T-cell (primary cell): ENCODE measurements at regions not wholly inside any gene's neighbourhood (a gene's known extent, or its start where the extent isn't known, plus 50 kb on each side); places are given as distances from the start of the nearest gene placed in this dataset.
"Not testable (repeated sequence)": the region's sequence is repeated elsewhere in the genome, so short reads cannot be mapped to it uniquely, and the experiment has no call there.

ENCODE experiments used
- ATAC-seq, 4 experiments: fragments of 200-7000 bp in 3 of 4; fragments of 150-1000 bp in 1 of 4; cut with Tn5 transposase; replicated peaks in 1 of 4; 1 replicate in 3 of 4; 2 replicates in 1 of 4; pipeline ENCODE4 v1.10.0; 2021; ENCODE audit warnings: moderate library complexity in 3 of 4, mild to moderate bottlenecking in 2 of 4, moderate number of reproducible peaks in 1 of 4
- CTCF ChIA-PET, 2 donors: fragments of 300-600 bp; sonication (Branson Sonifier 250); formaldehyde crosslinking; loops; one replicate each; lab custom pipeline; 2022; ENCODE audit warnings: antibody characterized with exemption in 2 of 2; lab: Charles Lee
- POLR2A ChIA-PET, 2 donors: fragments of 300-600 bp; sonication (Branson Sonifier 250); formaldehyde crosslinking; loops; one replicate each; lab custom pipeline; 2022; ENCODE audit warnings: antibody characterized with exemption in 2 of 2; lab: Charles Lee
- DNase-seq, 35 experiments: peaks; one replicate each; pipeline versions ENCODE4 v3.0.0 to v3.0.0-alpha.2; 2013 to 2023
- H3K27ac ChIP-seq: one replicate; pipeline ENCODE4 v1.5.1; 2013; ENCODE audit warnings: low read length
- H3K27me3 ChIP-seq, 2 experiments: replicated peaks in 1 of 2; 1 replicate in 1 of 2; 2 replicates in 1 of 2; pipeline versions ENCODE4 v1.6.1 to v1.7.0; 2013; ENCODE audit warnings: low read length in 1 of 2, mixed read lengths in 1 of 2; ENCODE audit not compliant: control insufficient read depth in 2 of 2, insufficient read depth in 2 of 2; ENCODE audit errors: extremely low read depth in 1 of 2
- H3K36me3 ChIP-seq, 2 donors: 1 replicate in 1 of 2; 2 replicates in 1 of 2; pipeline versions ENCODE4 v1.6.1 to v1.7.0; 2013; ENCODE audit warnings: low read length in 1 of 2; ENCODE audit not compliant: control insufficient read depth in 2 of 2, insufficient read depth in 1 of 2; ENCODE audit errors: extremely low read depth in 1 of 2
- H3K4me1 ChIP-seq, 2 experiments: 1 replicate in 1 of 2; 2 replicates in 1 of 2; pipeline versions ENCODE4 v1.6.1 to v1.7.0; 2013; ENCODE audit warnings: low read length in 2 of 2, mixed read lengths in 1 of 2; ENCODE audit not compliant: insufficient read depth in 2 of 2, control insufficient read depth in 1 of 2; ENCODE audit errors: extremely low read depth in 1 of 2
- H3K4me3 ChIP-seq, 2 donors: 1 replicate in 1 of 2; 2 replicates in 1 of 2; pipeline versions ENCODE4 v1.5.1 to v1.7.0; 2013; ENCODE audit warnings: mild to moderate bottlenecking in 2 of 2, low read length in 1 of 2, moderate library complexity in 1 of 2; ENCODE audit not compliant: control insufficient read depth in 1 of 2; ENCODE audit errors: extremely low read depth in 1 of 2
- H3K9me3 ChIP-seq: 2 replicates; pipeline ENCODE4 v1.7.0; 2013
- H3K27ac Mint-ChIP-seq, 2 donors: one replicate each; pipeline ENCODE4 v1.8.0; 2020 to 2021; ENCODE audit warnings: mild to moderate bottlenecking in 2 of 2, mixed read lengths in 2 of 2
- H3K27me3 Mint-ChIP-seq, 2 donors: one replicate each; pipeline ENCODE4 v1.8.0; 2021 to 2022; ENCODE audit warnings: mixed read lengths in 2 of 2
- H3K36me3 Mint-ChIP-seq: one replicate; pipeline ENCODE4 v1.8.0; 2021; ENCODE audit warnings: mixed read lengths
- H3K4me1 Mint-ChIP-seq, 3 donors: one replicate each; pipeline ENCODE4 v1.8.0; 2020 to 2022; ENCODE audit warnings: mixed read lengths in 3 of 3, mild to moderate bottlenecking in 1 of 3
- H3K4me3 Mint-ChIP-seq, 3 donors: one replicate each; pipeline ENCODE4 v1.8.0; 2020 to 2022; ENCODE audit warnings: mild to moderate bottlenecking in 3 of 3, mixed read lengths in 3 of 3, moderate library complexity in 3 of 3
- H3K9me3 Mint-ChIP-seq, 3 donors: one replicate each; pipeline ENCODE4 v1.8.0; 2020 to 2022; ENCODE audit warnings: mixed read lengths in 3 of 3
- whole genome bisulfite sequencing: methylation state at CpG from one replicate; pipeline ENCODE4 v1.1.5; 2013; ENCODE audit warnings: missing lambda C conversion rate; ENCODE audit not compliant: insufficient coverage; 5-methylcytosine and 5-hydroxymethylcytosine counted together

GRCh38 chr7:149334930-149335329 is 72.9 kb downstream of the ZNF783 start:
- DNase-seq (no peak), ATAC-seq (no peak)
- WGBS = 100% methylated on average over 1 of the region's 3 CpGs
- Mint-ChIP-seq H3K36me3 (no peaks in the 10 kb centered on the region), H3K4me3 (no peak overlapping the region), H3K4me1 (no peaks in the 10 kb centered on the region), H3K27ac (no peak overlapping the region), H3K27me3 (peaks cover 6 to 14% of the 10 kb centered on the region in 2 donors), H3K9me3 (peaks cover 3 to 4% (median 3%) of the 10 kb centered on the region in 3 donors)
- Histone ChIP-seq H3K27ac (no peak overlapping the region), H3K9me3 (no peaks in the 10 kb centered on the region), H3K4me3 (no peak overlapping the region), H3K36me3 (no peaks in the 10 kb centered on the region), H3K4me1 (no peaks in the 10 kb centered on the region), H3K27me3 (peaks cover 0 to 2% of the 10 kb centered on the region in 2 experiments)
- ChIA-PET CTCF (no interaction called here), POLR2A (no interaction called here)

- 79% methylated on average over 3 of the region's 3 CpGs for WGBS
- H3K9me3 ChIP-seq = no peaks in the 10 kb centered on the region
- H3K27me3 Mint-ChIP-seq = peaks cover 19 to 23% of the 10 kb centered on the region in 2 donors
- peaks cover 8% of the 10 kb centered on the region for H3K36me3 Mint-ChIP-seq
- ATAC-seq (no peak), DNase-seq (no peak)
- POLR2A ChIA-PET = no interaction called here
- CTCF ChIA-PET = no interaction called here
- H3K4me1 ChIP-seq = no peaks in the 10 kb centered on the region
- H3K27me3 ChIP-seq = peaks cover 0 to 9% of the 10 kb centered on the region in 2 experiments
- H3K27ac Mint-ChIP-seq = no peak overlapping the region
- H3K4me1 Mint-ChIP-seq = no peaks in the 10 kb centered on the region
- H3K27ac ChIP-seq = no peak overlapping the region
- no peak overlapping the region for H3K4me3 Mint-ChIP-seq
- H3K36me3 ChIP-seq = no peaks in the 10 kb centered on the region
- H3K4me3 ChIP-seq = no peak overlapping the region
- H3K9me3 Mint-ChIP-seq = peaks cover 10 to 33% (median 24%) of the 10 kb centered on the region in 3 donors
These were observed 86.9 kb downstream of the ZNF783 start for GRCh38 chr7:149348758-149349369.

DNA sequence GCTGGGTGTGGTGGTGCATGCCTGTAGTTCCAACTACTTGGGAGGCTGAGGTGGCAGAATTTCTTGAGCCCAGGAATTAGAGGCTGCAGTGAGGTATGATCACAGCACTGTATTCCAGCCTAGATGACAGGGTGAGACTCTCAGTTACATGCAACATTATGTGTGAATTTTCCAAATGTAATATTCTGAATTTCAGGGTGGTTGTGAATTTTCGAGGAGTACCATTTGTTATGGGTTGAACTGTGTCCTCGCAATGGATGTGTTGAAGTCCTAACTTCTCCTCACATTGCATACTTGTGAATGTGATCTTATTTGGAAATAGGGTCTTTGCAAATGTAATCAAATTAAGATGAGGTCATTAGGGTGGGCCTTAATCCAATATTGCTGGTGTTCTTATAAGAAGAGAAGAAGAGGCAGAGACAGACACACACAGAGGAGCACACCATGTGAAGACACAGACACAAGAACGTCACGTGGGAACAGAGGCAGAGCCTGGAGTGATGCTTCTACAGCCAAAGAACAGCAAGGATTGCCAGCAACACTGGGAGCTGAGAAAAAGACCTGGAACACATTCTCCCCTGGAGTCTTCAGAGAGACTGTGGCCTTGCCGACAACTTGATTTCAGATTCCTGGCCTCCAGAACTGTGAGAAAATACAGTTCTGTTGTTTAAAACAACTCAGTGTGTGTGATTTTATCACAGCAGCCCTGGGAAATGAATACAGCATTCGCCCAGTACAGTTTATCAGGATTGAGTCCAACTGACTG is 91.9 kb downstream of the ZNF783 start:
- Mint-ChIP-seq H3K9me3 (peaks cover 0 to 9% (median 0%) of the 10 kb centered on the region in 3 donors), H3K36me3 (no peaks in the 10 kb centered on the region), H3K27me3 (peaks cover 0 to 4% of the 10 kb centered on the region in 2 donors), H3K4me3 (no peak overlapping the region), H3K27ac (no peak overlapping the region), H3K4me1 (no peaks in the 10 kb centered on the region)
- DNase-seq = no peak
- ATAC-seq = no peak
- POLR2A ChIA-PET = no interaction called here
- H3K27ac ChIP-seq = no peak overlapping the region
- peaks cover 0 to 11% of the 10 kb centered on the region in 2 experiments for H3K27me3 ChIP-seq
- no peaks in the 10 kb centered on the region for H3K36me3 ChIP-seq
- no peak overlapping the region for H3K4me3 ChIP-seq
- CTCF ChIA-PET = no interaction called here
- 78% methylated on average over 3 of the region's 6 CpGs for WGBS
- H3K4me1 ChIP-seq = no peaks in the 10 kb centered on the region
- H3K9me3 ChIP-seq = no peaks in the 10 kb centered on the region

- H3K27ac Mint-ChIP-seq, DNase-seq, POLR2A ChIA-PET, H3K27me3 Mint-ChIP-seq, ATAC-seq, H3K4me1 ChIP-seq, H3K36me3 ChIP-seq, H3K27ac ChIP-seq, CTCF ChIA-PET, H3K4me3 Mint-ChIP-seq, H3K36me3 Mint-ChIP-seq, H3K4me3 ChIP-seq, H3K9me3 ChIP-seq, H3K4me1 Mint-ChIP-seq, H3K9me3 Mint-ChIP-seq: not testable (repeated sequence)
- 100% methylated on average over 1 of the region's 11 CpGs for WGBS
- peaks cover 0 to 16% of the 10 kb centered on the region in 2 experiments for H3K27me3 ChIP-seq
These were observed 93.0 kb downstream of the ZNF783 start for GRCh38 chr7:149355035-149355389.

DNA sequence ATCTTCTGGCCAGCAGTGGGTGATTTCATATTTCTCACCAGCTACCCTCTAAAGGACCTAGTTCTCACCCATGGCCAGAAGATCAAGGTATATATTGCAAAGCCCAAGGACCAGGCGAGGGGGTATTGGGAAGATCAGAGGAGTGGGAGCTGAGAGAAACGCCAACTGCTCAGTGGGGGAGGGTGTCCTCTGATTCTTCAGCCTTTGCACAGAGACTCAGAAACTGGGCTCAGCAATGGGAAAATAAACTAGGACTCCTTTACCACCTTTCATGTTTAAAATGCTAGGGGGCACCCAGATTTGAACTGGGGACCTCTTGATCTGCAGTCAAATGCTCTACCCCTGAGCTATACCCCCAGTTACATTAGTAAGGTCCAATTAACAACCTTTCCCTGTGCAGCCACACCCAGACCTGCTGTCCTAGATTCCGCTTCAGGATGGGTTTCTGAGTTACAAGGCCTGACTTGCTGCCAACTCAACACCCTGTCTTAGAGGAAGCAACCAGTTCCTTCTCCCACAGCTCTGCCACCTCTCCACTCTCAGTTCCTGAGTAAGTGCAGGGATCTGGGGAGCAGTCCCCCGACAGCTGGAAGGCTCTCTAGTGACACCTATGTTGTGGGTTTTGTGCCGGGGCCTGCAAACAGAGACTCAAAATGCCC is 93.5 kb downstream of the ZNF783 start:
- Histone ChIP-seq H3K4me3 (no peak overlapping the region), H3K36me3 (no peaks in the 10 kb centered on the region), H3K9me3 (no peaks in the 10 kb centered on the region), H3K27me3 (peaks cover 0 to 16% of the 10 kb centered on the region in 2 experiments), H3K27ac (no peak overlapping the region), H3K4me1 (no peaks in the 10 kb centered on the region)
- Mint-ChIP-seq H3K4me3 (no peak overlapping the region), H3K36me3 (no peaks in the 10 kb centered on the region), H3K27ac (no peak overlapping the region), H3K27me3 (peaks cover 4 to 7% of the 10 kb centered on the region in 2 donors), H3K9me3 (peaks cover 0 to 10% (median 7%) of the 10 kb centered on the region in 3 donors), H3K4me1 (no peaks in the 10 kb centered on the region)
- ATAC-seq = no peak
- no peak for DNase-seq
- 64% methylated on average over 3 of the region's 5 CpGs for WGBS
- CTCF ChIA-PET = no interaction called here
- POLR2A ChIA-PET = no interaction called here

- H3K36me3 ChIP-seq = no peaks in the 10 kb centered on the region
- peaks cover 10 to 29% (median 10%) of the 10 kb centered on the region in 3 donors for H3K9me3 Mint-ChIP-seq
- no peaks in the 10 kb centered on the region for H3K4me1 Mint-ChIP-seq
These were observed 98.2 kb downstream of the ZNF777 start for GRCh38 chr7:149362696-149363095.

More at GRCh38 chr7:149362696-149363095, 98.2 kb downstream of the ZNF777 start:
- no peaks in the 10 kb centered on the region for H3K9me3 ChIP-seq
- H3K4me1 ChIP-seq = no peaks in the 10 kb centered on the region
- no peak overlapping the region for H3K27ac ChIP-seq
- ChIA-PET CTCF (interaction anchor here in 1 of 2 donors (0.7 kb wide), 1 partner anchor 99 kb away, joined by 3 read pairs; no protein-coding TSS in a partner anchor), POLR2A (no interaction called here)
- H3K27me3 ChIP-seq = peaks cover 0 to 27% of the 10 kb centered on the region in 2 experiments
- Mint-ChIP-seq H3K4me3 (no peak overlapping the region), H3K27me3 (peaks cover 14 to 16% of the 10 kb centered on the region in 2 donors), H3K27ac (no peak overlapping the region), H3K36me3 (no peaks in the 10 kb centered on the region)
- no peak overlapping the region for H3K4me3 ChIP-seq
- ATAC-seq = no peak
- no peak for DNase-seq
- WGBS = no CpG with 5 or more reads among the region's 1 CpG
